ENCODE measurements at regions not wholly inside any gene's neighbourhood (a gene's known extent, or its start where the extent isn't known, plus 50 kb on each side); places are given as distances from the start of the nearest gene placed in this dataset.

DNA sequence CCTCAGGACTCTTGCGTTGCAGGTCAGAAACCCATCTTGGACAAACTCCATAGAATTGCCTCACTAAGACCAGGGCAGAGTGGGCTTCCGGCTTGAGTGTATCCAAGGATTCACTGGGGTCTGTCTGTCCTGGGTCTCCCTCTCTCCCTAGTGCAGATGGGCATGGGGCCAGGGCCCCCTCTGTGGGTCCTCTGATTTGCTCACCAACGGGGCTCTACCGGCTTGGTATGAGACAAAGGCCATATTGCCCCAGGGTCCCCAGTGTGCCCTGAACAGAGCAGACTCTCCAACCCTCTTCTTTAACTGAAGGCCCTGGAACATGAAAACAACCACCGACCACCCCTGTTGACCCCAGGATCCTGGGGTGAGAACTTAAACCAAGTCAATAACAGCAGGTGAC, 68.2 kb upstream of the CHST15 start:
- no peak overlapping the region for H3K27ac ChIP-seq (ENCODE audit: low read length)
- H3K4me3 ChIP-seq (ENCODE audit: control insufficient read depth in 1 of 2, extremely low read depth in 1 of 2, low read length in 1 of 2) = no peak overlapping the region
- H3K36me3 ChIP-seq (ENCODE audit: control insufficient read depth in 2 of 2, extremely low read depth in 1 of 2, insufficient read depth in 1 of 2, low read length in 1 of 2) = no peaks in the 10 kb centered on the region
- Mint-ChIP-seq H3K4me1 (no peaks in the 10 kb centered on the region), H3K4me3 (no peak overlapping the region), H3K9me3 (peaks cover 0 to 4% (median 0%) of the 10 kb centered on the region in 3 donors), H3K27me3 (peaks cover 16 to 22% of the 10 kb centered on the region in 2 donors), H3K27ac (no peak overlapping the region), H3K36me3 (no peaks in the 10 kb centered on the region)
- POLR2A ChIA-PET = no interaction called here
- H3K4me1 ChIP-seq (ENCODE audit: control insufficient read depth in 1 of 2, extremely low read depth in 1 of 2, insufficient read depth in 2 of 2, low read length in 2 of 2) = no peaks in the 10 kb centered on the region
- CTCF ChIA-PET = no interaction called here
- peaks cover 0 to 19% of the 10 kb centered on the region in 2 experiments for H3K27me3 ChIP-seq (replicated peaks in 1 of 2; ENCODE audit: control insufficient read depth in 2 of 2, extremely low read depth in 1 of 2, insufficient read depth in 2 of 2, low read length in 1 of 2)
- DNase-seq = no peak
- no peak for ATAC-seq (replicated peaks in 1 of 4)
- H3K9me3 ChIP-seq = no peaks in the 10 kb centered on the region
- 65% methylated on average over 4 of the region's 5 CpGs for WGBS (ENCODE audit: insufficient coverage)

DNA sequence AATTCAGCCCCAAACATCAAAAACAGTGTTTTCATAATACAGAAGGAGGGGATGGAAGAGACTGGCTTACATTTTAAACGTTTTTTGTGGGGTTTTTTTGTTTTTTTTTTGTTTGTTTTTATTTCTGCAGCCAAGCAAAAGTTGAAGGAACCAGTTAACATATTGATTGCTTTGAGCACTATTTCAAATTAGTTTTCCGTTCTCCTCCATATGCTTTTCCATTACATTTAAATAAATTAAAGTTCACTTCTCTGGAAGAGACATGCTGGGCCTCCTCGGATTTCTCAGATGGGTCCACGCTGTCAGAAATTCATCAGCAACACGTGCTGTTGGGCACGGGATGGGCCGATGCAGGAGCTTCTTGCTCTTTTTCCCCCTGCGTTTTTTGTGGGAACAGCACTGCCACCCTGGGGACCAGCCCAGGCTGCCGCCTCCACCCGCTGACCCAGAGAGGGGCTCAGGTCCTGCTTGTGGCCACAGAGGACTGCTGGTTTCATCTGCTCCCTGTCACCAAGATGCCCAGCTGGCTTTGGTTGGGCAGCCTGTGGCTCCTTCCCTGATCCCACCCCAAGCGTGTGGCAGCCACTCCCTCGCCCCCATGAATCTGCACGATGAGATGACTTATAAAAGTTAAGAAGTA, 67.7 kb upstream of the CHST15 start:
- no peak for ATAC-seq (replicated peaks in 1 of 4)
- no peaks in the 10 kb centered on the region for H3K36me3 Mint-ChIP-seq
- ChIA-PET CTCF (no interaction called here), POLR2A (no interaction called here)
- WGBS (ENCODE audit: insufficient coverage) = 84% methylated on average over 7 of the region's 13 CpGs
- Histone ChIP-seq H3K27me3 (replicated peaks in 1 of 2; ENCODE audit: control insufficient read depth in 2 of 2, extremely low read depth in 1 of 2, insufficient read depth in 2 of 2, low read length in 1 of 2) (peaks cover 0 to 17% of the 10 kb centered on the region in 2 experiments), H3K4me1 (ENCODE audit: control insufficient read depth in 1 of 2, extremely low read depth in 1 of 2, insufficient read depth in 2 of 2, low read length in 2 of 2) (no peaks in the 10 kb centered on the region), H3K9me3 (no peaks in the 10 kb centered on the region), H3K36me3 (ENCODE audit: control insufficient read depth in 2 of 2, extremely low read depth in 1 of 2, insufficient read depth in 1 of 2, low read length in 1 of 2) (no peaks in the 10 kb centered on the region), H3K4me3 (ENCODE audit: control insufficient read depth in 1 of 2, extremely low read depth in 1 of 2, low read length in 1 of 2) (no peak overlapping the region), H3K27ac (ENCODE audit: low read length) (no peak overlapping the region)
- peaks cover 16 to 22% of the 10 kb centered on the region in 2 donors for H3K27me3 Mint-ChIP-seq
- DNase-seq = no peak
- H3K4me1 Mint-ChIP-seq = no peaks in the 10 kb centered on the region
- no peak overlapping the region for H3K4me3 Mint-ChIP-seq
- H3K9me3 Mint-ChIP-seq = peaks cover 0 to 4% (median 0%) of the 10 kb centered on the region in 3 donors
- H3K27ac Mint-ChIP-seq = no peak overlapping the region

DNA sequence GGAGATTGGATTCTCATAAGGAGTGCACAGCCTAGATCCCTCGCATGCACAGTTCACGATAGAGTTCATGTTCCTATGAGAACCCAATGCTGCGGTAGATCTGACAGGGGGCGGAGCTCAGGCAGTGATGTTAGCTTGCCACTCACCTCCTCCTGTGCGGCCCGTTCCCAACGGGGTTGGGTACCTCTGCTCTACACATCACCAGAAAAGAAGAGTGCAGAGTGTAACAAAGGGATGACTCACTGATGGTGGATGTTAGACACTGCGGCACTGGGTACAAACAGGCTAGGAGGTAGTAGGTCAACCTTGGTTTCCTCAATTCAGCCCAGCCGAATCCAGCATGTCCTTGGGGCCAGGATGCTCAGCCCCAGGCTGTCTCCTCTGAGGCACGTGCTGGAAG, 66.8 kb upstream of the CHST15 start:
- CTCF ChIA-PET = no interaction called here
- no peaks in the 10 kb centered on the region for H3K36me3 Mint-ChIP-seq
- Histone ChIP-seq H3K4me1 (ENCODE audit: control insufficient read depth in 1 of 2, extremely low read depth in 1 of 2, insufficient read depth in 2 of 2, low read length in 2 of 2) (no peaks in the 10 kb centered on the region), H3K27me3 (replicated peaks in 1 of 2; ENCODE audit: control insufficient read depth in 2 of 2, extremely low read depth in 1 of 2, insufficient read depth in 2 of 2, low read length in 1 of 2) (peaks cover 0 to 15% of the 10 kb centered on the region in 2 experiments), H3K27ac (ENCODE audit: low read length) (no peak overlapping the region), H3K36me3 (ENCODE audit: control insufficient read depth in 2 of 2, extremely low read depth in 1 of 2, insufficient read depth in 1 of 2, low read length in 1 of 2) (no peaks in the 10 kb centered on the region), H3K4me3 (ENCODE audit: control insufficient read depth in 1 of 2, extremely low read depth in 1 of 2, low read length in 1 of 2) (no peak overlapping the region), H3K9me3 (no peaks in the 10 kb centered on the region)
- H3K27me3 Mint-ChIP-seq = peaks cover 16 to 18% of the 10 kb centered on the region in 2 donors
- H3K9me3 Mint-ChIP-seq = peaks cover 0 to 4% (median 0%) of the 10 kb centered on the region in 3 donors
- H3K4me1 Mint-ChIP-seq = no peaks in the 10 kb centered on the region
- DNase-seq = no peak
- H3K27ac Mint-ChIP-seq = no peak overlapping the region
- 81% methylated on average over 7 of the region's 10 CpGs for WGBS (ENCODE audit: insufficient coverage)
- POLR2A ChIA-PET = no interaction called here
- no peak overlapping the region for H3K4me3 Mint-ChIP-seq
- no peak for ATAC-seq (replicated peaks in 1 of 4)

DNA sequence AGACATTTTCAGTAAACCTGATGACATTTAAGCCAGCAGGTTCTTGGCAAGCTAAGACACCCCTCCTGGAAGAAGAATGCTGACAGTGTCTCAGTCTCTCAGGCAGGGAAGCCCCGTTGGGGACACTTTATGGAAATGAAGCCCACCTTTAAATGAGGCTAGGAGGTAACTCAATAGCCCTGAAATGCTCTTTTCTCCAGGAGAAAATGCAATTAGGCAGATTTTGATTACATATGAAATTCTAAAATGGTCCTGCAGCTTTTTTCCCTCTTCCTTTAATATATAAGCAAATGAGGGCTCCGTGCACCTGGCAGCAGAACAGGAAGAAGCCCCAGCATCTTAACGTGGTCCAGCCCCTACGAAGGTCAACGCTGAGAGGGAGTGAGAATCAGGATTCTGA, 65.8 kb upstream of the CHST15 start:
- peaks cover 0 to 4% (median 0%) of the 10 kb centered on the region in 3 donors for H3K9me3 Mint-ChIP-seq
- H3K4me1 Mint-ChIP-seq = no peaks in the 10 kb centered on the region
- H3K27ac Mint-ChIP-seq = no peak overlapping the region
- no peak for DNase-seq
- no peak overlapping the region for H3K4me3 Mint-ChIP-seq
- no peaks in the 10 kb centered on the region for H3K9me3 ChIP-seq
- ChIA-PET CTCF (no interaction called here), POLR2A (no interaction called here)
- H3K27ac ChIP-seq (ENCODE audit: low read length) = no peak overlapping the region
- 78% methylated on average over 3 of the region's 5 CpGs for WGBS (ENCODE audit: insufficient coverage)
- H3K27me3 ChIP-seq (replicated peaks in 1 of 2; ENCODE audit: control insufficient read depth in 2 of 2, extremely low read depth in 1 of 2, insufficient read depth in 2 of 2, low read length in 1 of 2) = peaks cover 0 to 12% of the 10 kb centered on the region in 2 experiments
- no peak overlapping the region for H3K4me3 ChIP-seq (ENCODE audit: control insufficient read depth in 1 of 2, extremely low read depth in 1 of 2, low read length in 1 of 2)
- no peaks in the 10 kb centered on the region for H3K4me1 ChIP-seq (ENCODE audit: control insufficient read depth in 1 of 2, extremely low read depth in 1 of 2, insufficient read depth in 2 of 2, low read length in 2 of 2)
- peaks cover 15 to 16% of the 10 kb centered on the region in 2 donors for H3K27me3 Mint-ChIP-seq
- no peak for ATAC-seq (replicated peaks in 1 of 4)
- no peaks in the 10 kb centered on the region for H3K36me3 ChIP-seq (ENCODE audit: control insufficient read depth in 2 of 2, extremely low read depth in 1 of 2, insufficient read depth in 1 of 2, low read length in 1 of 2)
- no peaks in the 10 kb centered on the region for H3K36me3 Mint-ChIP-seq

DNA sequence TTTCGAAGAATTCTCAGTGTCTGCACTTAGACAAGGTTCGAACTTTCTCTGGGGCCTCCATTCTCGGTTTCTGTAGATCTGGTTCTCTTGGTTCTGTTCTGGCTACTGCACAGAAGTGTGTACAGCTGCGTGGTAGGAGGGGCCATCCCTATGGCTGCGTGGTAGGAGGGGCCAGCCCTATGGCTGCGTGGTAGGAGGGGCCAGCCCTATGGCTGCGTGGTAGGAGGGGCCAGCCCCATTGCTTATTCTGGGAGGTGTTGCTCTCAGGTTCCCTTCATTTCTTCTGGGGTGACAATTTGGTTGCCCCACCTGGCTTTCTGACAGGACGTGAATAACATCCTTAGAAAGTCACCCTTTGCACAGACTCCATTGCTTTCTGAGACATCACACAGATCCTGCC, 65.2 kb upstream of the CHST15 start:
- WGBS (ENCODE audit: insufficient coverage) = 81% methylated on average over 8 of the region's 8 CpGs
- CTCF ChIA-PET = no interaction called here
- H3K36me3 ChIP-seq (ENCODE audit: control insufficient read depth in 2 of 2, extremely low read depth in 1 of 2, insufficient read depth in 1 of 2, low read length in 1 of 2) = no peaks in the 10 kb centered on the region

DNA sequence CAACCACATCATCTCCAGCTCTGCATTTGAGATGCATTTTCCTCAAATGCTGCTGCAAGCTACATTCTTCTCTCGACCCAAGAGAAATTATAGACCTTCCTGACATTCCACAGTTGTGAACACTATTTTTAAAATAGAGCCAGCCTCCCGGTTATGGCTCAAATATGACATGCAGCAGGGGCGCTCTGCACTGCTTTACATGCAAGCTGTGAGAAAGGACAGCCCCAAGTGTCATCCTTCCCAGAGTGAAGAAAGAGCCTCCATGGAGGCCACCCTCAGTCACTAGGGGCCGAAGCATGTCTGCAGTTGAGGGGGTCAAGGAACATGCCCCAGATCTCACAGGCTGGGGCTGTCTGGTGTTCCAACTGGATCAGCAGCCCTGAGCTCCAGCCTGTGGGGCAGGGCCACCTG, 63.9 kb upstream of the CHST15 start:
- ChIA-PET CTCF (interaction anchor here in 1 of 2 donors (0.6 kb wide), 1 partner anchor 56 kb away, joined by 3 read pairs; no protein-coding TSS in a partner anchor), POLR2A (no interaction called here)
- no peaks in the 10 kb centered on the region for H3K9me3 ChIP-seq
- no peak for DNase-seq
- H3K27ac Mint-ChIP-seq = no peak overlapping the region
- H3K27ac ChIP-seq (ENCODE audit: low read length) = no peak overlapping the region
- H3K4me3 ChIP-seq (ENCODE audit: control insufficient read depth in 1 of 2, extremely low read depth in 1 of 2, low read length in 1 of 2) = no peak overlapping the region
- H3K4me3 Mint-ChIP-seq = no peak overlapping the region
- peaks cover 0 to 21% of the 10 kb centered on the region in 2 experiments for H3K27me3 ChIP-seq (replicated peaks in 1 of 2; ENCODE audit: control insufficient read depth in 2 of 2, extremely low read depth in 1 of 2, insufficient read depth in 2 of 2, low read length in 1 of 2)
- H3K4me1 ChIP-seq (ENCODE audit: control insufficient read depth in 1 of 2, extremely low read depth in 1 of 2, insufficient read depth in 2 of 2, low read length in 2 of 2) = peaks cover 10 to 16% of the 10 kb centered on the region in 2 experiments
- peaks cover 0 to 4% (median 0%) of the 10 kb centered on the region in 3 donors for H3K9me3 Mint-ChIP-seq
- ATAC-seq (replicated peaks in 1 of 4) = no peak
- H3K27me3 Mint-ChIP-seq = peaks cover 11 to 14% of the 10 kb centered on the region in 2 donors
- no peaks in the 10 kb centered on the region for H3K36me3 Mint-ChIP-seq
- WGBS (ENCODE audit: insufficient coverage) = 100% methylated on average over 2 of the region's 4 CpGs
- H3K36me3 ChIP-seq (ENCODE audit: control insufficient read depth in 2 of 2, extremely low read depth in 1 of 2, insufficient read depth in 1 of 2, low read length in 1 of 2) = no peaks in the 10 kb centered on the region
- no peaks in the 10 kb centered on the region for H3K4me1 Mint-ChIP-seq

More for the DNA sequence above, 65.2 kb upstream of the CHST15 start:
- Histone ChIP-seq H3K27me3 (replicated peaks in 1 of 2; ENCODE audit: control insufficient read depth in 2 of 2, extremely low read depth in 1 of 2, insufficient read depth in 2 of 2, low read length in 1 of 2) (peaks cover 0 to 12% of the 10 kb centered on the region in 2 experiments), H3K9me3 (no peaks in the 10 kb centered on the region), H3K27ac (ENCODE audit: low read length) (no peak overlapping the region), H3K4me1 (ENCODE audit: control insufficient read depth in 1 of 2, extremely low read depth in 1 of 2, insufficient read depth in 2 of 2, low read length in 2 of 2) (peaks cover under 1 to 3% of the 10 kb centered on the region in 2 experiments), H3K4me3 (ENCODE audit: control insufficient read depth in 1 of 2, extremely low read depth in 1 of 2, low read length in 1 of 2) (no peak overlapping the region)
- H3K9me3 Mint-ChIP-seq = peaks cover 0 to 4% (median 0%) of the 10 kb centered on the region in 3 donors
- H3K36me3 Mint-ChIP-seq = no peaks in the 10 kb centered on the region
- H3K27ac Mint-ChIP-seq = no peak overlapping the region
- POLR2A ChIA-PET = no interaction called here
- H3K27me3 Mint-ChIP-seq = peaks cover 13 to 16% of the 10 kb centered on the region in 2 donors
- H3K4me1 Mint-ChIP-seq = no peaks in the 10 kb centered on the region
- ATAC-seq (replicated peaks in 1 of 4) (no peak), DNase-seq (no peak)
- H3K4me3 Mint-ChIP-seq = no peak overlapping the region

All from T-cell (primary cell).